HL-60/S4 treated with retinoic acid at 250 ng/mL for 4 days and 3 days (cell line): ENCODE measurements at regions not wholly inside any gene's neighbourhood (a gene's known extent, or its start where the extent isn't known, plus 50 kb on each side); places are given as distances from the start of the nearest gene placed in this dataset.

Experiments
- in situ Hi-C: fragments of 300-500 bp; cut with MboI; formaldehyde crosslinking; loops from 2 replicates; pipeline ENCODE4 v1.7.0; 2022; ENCODE audit warnings: low sequenced_read_pairs

DNA sequence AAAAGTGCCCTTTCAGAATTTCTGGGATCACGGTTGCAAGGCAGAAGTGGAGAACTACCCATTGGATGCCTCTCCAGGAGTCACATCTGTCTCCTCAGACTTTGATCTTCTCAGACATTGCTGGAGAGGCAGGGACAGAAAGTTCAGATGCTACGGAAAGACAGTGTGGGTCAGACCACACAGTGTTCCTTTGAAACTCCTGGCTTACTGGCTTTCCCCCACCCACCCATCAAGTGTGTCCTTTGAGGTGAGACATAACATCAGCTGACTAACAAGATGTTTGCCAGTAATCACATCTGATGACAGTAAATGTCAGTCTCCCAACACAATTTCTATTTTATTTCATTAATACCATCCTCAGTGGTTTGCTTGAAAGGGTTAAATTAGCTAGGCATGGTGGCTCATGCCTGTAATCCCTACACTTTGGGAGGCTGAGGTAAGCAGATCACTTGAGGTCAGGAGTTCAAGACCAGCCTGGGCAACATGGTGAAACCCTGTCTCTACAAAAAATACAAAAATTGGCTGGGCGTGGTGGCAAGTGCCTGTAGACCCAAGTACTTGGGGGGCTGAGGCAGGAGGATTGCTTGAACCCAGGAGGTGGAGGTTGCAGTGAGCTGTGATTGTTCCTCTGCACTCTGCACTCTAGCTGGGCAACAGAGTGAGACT lies 67.2 kb upstream of the SNX9 start:
- in situ Hi-C loops: loop anchor here (10.0 kb wide), 1 partner anchor 119 kb away; no protein-coding TSS in a partner anchor

DNA sequence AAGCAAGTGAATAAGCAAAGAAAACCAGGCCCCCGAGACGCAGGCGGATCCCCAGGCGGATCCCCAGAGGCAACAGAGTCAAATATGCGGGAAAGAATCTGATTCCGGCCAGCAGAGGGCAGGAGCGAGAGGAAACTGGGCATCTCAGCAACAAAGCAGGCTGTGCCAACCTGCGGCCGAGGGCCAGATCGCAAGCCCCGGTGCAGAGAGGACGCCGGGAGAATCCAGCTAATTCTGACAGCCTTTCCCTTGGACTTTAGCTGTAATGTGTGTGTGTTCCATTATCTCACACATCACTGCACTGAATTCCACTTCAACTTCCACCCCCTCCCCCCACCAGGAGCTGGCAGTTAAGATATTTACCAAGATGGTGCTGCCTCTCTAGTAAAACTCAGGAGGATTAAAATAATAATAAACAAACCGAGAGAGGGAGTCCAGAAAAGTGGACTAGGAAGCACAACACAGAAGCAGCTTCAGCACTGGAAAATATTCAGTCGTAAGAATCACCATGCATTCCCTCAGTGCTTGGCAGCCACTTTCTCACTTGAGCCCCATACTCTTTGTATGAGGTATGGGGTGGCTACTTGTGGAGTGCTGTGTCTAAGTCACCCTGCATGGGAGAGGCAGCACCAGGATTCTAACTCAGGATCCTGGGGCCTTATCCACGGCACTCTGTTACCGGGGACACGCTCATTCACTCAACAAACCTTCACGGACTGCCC lies 66.2 kb upstream of the SNX9 start:
- in situ Hi-C loops: loop anchor here (10.0 kb wide), 1 partner anchor 118 kb away; no protein-coding TSS in a partner anchor

DNA sequence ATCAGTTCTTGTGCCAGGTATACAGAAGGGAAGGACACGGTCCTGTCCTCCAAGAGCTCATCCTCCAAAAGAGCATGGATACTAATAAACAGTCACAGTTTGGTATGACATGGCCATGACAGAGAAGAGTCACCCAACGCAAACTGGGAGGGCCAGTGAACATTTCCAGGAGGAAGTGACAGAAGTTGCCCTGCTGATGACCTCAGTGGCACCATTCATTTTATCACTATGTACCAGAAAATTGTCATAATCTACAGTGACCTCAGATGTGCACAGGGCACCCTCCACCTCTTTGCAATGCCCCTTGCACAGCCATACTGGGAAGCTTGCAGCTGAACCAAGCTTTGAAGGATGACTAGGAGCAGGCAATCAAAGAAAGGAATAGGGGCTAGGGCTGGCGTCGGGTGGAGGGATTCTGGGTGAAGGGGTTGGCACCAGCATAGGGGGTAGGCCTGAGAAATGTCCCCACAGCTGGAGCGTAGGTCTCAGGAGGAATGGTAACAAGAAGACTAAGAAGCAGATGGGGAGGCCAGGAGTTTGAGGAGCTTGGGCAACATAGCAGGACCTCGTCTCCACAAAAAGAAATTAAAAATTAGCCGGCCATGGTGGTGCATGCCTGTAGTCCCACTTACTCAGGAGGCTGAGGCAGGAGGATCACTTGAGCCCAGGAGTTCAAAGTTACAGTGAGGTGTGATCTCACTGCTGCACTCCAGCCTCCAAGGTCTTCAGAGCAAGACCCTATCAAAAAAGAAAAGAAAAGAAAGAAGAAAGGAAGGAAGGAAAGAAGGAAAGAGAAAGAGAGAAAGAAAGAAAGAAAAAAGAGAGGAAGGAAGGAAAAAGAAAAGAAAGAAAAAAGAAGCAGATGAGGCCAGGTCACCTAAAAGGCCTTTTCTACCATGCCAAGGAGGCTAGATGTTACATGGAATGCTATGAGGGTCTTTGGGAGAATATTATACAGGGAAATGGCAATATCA lies 65.3 kb upstream of the SNX9 start:
- in situ Hi-C loops: loop anchor here (10.0 kb wide), 1 partner anchor 117 kb away; no protein-coding TSS in a partner anchor

DNA sequence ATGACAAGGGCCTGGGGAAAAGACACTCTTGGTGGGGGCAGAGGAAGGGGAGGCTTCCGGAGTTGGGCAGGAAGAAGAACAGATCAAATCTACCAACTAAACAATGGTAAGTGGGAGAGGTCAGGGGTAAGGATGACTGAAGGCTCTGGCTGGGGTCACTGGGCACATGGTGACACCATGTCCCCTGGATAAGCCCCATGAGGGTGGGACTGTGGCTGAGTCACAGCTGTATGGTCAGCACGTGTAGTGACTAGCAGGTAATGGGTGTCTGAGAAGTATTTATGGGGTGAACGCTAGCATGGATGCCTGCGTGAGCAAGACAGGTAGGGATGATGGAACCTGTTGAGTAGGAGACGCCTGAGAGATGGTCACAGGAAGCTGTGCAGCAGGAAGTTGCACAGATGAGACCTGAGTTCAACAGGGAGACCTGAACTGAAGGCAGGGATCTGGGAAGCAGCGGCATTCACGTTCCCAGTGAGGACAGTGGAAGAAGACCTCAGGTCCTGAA lies 64.5 kb upstream of the SNX9 start:
- in situ Hi-C loops: loop anchor here (10.0 kb wide), 1 partner anchor 116 kb away; no protein-coding TSS in a partner anchor

DNA sequence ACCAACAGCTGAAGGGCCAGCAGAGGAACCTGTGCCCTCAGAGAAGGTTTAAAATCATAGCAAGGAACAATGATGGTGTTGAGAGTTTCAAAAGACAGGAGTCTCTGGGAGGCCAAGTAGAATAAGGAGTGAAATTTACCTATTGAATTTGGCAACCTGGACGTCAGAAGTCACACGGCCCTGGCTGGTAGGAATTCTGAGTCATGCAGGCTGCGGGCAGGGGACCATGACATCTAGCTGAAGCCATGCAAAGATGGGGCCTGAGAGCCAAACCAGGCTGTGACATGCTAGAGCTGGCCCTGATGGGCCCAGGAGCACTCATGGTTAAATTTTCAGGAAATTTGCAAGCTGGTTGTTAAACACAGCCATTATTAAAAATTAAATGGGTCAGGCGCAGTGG lies 64.0 kb upstream of the SNX9 start:
- in situ Hi-C loops: loop anchor here (10.0 kb wide), 1 partner anchor 116 kb away; no protein-coding TSS in a partner anchor

DNA sequence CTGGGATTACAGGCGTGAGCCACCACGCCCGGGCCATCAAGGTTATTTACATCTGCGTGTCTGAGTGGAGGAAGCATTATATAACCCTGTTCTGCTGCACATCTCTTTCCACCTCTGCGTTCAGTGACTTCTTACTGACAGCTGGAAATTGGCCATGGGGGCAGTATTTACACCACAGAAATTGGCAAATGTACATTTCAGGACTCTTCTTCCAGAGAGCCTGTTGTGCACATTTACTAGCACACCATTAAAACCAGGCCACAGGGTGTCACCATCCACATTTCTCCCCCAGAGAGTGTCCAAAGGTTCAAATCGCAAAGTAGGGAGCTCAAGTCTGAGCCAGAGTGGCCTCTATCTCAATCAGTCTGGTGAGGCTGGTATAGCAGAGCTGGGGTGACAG lies 62.9 kb upstream of the SNX9 start:
- in situ Hi-C loops: no loop called here

DNA sequence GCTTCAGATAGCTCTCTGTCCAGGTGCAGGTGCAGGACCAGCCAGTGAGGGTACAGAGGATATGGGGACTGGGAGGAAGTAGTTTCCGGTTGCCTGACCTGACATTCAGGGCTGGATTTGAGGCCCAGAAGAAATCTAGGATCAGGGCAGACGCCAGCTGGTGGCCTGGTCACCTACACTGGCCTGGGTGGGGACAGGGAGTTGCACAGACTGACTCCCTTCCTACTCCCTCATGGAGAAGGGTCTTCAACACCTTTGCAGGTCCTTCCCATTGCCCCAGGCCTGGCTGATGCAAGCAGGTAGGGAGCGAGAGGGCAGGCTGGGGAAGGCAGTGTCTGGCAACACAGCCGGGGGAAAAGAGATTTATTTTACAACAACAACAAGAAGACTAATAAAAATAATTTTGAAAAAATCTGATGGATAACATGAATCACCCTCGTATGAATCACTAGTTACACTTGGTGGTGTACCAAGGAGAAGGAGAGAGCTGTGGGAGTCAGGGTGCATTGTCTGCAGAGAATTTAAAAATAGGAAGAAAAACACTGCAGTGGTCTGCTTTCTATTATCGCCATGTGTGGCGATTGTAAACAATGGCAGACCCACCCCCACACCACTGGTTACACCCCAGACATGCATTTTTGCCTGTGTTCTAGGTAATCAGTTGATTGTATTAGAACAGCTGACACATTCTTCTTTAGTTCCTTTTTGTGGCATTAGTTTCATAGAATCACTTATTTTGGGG lies 62.3 kb upstream of the SNX9 start:
- in situ Hi-C loops: no loop called here

DNA sequence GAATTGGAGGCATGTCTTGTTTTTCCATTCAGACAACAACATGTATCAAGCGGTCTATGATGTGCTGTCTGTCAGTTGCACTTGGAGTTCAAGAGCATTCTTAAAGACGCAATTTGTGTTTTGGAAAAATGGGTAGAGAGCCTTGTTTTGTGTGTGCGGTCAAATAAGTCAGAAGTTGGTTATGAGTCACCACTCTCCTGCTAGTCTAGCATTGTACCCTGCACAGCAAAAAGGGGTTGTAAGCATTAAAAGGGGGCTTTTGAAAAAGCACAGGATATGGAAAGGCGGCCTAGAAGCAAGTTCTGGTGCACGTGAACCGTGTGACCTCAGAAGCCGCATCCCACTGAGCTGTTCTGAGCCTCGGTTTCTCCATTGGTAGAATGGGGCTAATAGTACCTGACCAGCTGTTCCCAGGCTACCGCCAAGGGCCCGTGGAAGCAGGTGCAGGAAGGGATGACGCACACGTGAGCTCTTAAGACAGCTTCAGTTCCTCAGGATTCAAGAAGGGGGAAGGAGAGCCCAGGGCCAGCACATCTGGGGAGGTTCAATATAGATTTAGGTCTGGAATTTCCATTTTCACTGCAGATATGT lies 61.6 kb upstream of the SNX9 start:
- in situ Hi-C loops: no loop called here

DNA sequence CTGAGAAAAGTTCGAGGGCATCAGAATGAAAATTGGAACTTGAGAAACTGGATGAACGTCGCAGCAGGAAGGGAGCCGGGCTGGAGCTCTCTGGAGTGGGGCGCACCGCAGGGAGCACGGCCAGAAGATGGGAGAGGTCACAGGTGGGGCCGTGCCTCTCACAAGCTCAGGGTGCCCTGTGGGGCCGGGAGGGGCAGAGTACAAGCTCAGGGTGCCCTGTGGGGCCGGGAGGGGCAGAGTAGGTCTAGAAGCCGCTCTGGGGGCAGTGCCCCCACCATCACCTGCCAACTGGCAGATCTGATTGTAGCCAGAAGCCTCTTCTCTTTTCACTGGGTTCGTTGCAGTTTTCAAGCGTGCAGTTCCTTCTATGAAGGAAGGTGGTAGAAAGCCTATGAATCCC lies 61.1 kb upstream of the SNX9 start:
- in situ Hi-C loops: no loop called here

DNA sequence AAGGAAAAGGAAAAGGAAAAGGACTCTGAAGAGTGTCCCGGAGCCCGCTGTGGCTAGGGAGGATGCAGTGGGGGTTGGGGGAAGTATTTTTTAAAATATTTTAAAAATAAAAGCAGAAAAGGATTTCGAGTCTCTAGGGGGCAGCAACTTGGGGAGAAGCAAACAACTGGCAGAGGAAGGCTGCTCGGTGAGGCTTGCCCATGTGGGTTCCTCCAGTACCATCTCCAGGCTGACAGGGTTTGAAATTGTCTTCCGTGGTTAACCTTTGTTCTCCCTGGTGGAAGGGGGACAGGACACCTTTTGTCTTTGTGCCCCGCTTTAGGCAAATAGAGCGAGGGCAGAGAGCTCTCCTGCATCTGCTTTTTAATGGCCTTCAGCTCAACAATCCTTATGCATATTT lies 60.4 kb upstream of the SNX9 start:
- in situ Hi-C loops: no loop called here

DNA sequence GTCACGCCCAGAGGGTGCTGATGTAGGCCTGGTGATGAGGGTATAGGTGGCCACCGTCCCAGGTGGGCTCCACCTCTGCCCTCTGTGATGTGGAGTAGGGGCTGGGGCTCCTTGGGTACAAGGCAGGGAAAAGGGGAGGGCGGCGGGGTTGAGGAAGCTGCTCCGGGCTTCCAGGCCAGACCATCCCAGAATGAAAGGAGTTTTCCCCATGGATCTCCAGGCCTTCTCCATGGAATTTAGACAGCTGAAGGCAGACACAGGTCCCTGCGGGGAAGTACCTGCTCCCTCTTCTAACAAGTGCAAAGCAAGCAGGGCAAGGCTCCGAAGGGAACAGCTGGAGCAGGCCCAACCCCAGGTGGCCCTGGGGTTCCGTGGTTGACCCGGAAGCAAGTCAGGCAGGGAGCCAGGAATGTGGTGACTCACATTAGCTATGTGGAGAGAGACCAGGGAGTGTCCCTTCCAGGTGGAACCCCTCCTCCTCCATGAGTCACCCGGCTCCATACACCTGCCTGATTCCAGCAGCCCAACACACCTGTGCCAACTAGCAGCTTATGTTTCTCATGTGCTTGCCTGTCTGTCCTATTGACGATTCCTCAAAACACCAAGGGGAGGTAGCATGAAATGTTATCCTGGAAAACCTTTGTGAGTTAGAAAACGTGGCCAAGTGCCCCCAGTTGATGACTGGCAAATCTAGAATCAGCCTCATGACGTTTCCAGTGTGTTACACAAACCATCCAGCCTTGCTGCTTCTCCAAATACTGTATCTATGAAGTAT lies 59.7 kb upstream of the SNX9 start:
- in situ Hi-C loops: no loop called here

DNA sequence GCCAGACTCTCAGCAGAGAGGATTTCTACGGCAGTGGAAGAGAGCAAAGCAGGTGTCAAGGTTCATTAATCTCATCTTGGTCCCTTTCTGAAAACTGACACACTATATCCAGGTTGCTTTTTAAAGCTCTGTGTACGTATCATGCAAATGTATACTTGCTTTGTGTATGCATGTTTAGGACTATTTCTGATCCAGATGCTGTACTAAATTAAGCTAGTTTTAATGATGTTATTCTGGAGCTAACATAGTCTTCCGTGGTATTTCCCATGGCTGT lies 59.2 kb upstream of the SNX9 start:
- in situ Hi-C loops: no loop called here

DNA sequence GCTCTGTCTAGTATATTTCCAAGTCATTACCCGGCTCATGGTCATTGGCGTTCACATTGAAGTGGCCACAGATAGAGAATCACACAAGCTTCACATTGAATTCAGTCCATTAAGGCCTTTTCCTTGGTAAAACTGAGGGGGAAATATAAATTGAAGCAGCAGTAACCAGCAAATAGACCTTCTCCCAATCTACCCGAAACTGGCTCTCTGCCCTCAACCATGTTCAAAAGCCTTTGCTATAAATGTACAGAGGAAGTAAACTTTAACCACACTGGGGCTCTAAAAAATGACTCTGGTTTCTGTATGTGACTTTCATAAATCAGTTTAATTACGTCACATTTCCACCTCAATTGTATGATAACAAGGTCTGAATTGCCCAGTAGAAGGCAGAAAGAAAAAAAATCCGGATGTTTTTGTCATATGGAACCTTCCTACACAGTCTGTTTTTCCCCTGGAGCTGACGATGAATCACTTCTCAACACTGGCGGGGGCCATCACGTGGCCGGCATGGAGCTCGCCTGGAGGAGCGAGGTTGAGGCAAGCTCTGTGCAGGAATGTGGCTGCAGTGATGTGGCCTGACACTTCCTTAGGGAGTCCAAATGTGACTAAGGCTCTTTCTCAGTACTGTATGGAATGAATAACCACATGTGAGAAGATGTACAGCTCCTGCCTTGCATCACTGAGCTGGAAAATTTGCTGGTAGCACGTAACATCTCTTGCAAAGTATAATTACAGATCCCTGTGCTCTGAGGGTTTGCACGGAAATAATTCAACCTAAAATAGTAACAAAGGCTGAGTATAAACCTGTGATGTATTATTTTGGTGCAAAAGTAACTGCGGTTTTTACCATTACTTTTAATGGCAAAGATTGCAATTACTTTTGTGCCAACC lies 58.6 kb upstream of the SNX9 start:
- in situ Hi-C loops: no loop called here

DNA sequence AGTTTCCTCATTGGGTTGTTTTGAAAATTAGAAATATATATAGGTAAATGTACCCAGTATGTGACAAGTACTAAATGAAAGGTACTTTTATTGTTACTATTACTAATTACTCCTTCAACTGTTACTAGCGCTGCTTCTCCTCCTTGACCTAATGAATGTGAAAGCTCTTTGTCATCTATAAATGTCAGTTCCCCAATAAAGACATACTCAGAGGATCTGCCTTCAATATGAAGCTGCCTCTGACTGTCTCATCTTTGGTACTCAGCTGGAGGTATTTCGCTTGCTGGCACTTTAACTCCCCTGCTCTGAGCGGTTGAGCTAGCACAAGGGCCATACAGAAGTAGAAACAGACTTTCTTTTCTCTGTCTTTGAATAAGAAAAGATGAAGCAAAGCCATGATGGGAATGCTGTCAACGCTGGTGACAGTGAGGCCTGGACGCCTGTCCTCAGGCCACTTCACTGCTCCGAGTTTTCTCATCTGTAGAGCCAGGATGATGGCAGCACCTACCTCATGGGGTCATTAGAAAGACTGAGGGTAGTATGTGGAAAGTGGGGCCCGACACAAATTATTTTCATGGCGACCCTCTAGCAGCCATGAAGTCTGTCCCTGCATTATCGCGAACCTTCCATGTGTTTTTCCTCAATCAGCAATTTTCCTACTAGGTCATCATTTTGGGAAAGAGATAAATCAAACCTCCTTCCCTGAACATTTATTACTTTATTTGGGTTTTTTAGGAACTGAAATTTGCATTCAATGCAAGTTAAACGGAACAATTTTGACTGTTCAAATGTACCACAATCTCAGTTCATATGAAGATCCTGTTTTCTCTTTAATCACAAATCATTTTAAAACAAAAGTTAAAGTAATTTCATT lies 55.9 kb upstream of the SNX9 start:
- in situ Hi-C loops: no loop called here

DNA sequence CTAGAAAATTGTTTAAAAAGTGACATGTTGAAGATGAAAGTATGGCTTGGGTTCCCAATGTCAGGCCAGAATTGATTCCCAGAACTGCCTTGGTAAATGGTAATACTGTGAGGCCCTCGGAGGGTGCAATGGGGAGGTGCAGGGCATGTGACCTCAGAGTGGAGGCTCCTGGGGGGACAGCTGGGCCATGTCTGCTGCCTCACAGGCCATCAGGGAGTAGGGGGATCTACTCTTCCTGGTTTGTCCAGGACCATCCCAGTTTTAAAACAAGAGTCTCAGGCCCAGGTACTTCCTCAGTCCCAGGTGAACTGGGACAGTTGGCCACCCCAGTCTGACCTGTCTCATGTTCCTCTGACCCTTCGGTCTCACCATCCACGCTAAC lies 55.3 kb upstream of the SNX9 start:
- in situ Hi-C loops: no loop called here

DNA sequence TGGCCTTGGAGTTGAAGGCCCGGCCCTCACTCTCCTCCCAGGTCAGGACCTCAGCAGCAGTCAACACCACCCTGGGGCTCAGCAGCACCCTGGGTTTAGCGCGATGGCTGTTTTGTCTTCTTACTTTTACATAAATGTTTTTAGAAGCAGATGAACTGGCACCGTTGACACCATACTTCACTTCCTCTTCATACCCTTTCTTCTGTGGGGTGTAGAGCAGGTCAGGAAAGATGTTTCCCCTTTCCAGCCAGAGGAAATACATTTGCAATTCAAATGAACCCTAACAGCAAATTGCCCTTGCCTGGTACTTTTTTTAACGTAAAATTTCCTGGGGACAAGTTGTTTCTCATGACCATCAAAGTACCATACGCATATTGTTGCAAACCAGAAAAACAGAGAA lies 54.7 kb upstream of the SNX9 start:
- in situ Hi-C loops: no loop called here

DNA sequence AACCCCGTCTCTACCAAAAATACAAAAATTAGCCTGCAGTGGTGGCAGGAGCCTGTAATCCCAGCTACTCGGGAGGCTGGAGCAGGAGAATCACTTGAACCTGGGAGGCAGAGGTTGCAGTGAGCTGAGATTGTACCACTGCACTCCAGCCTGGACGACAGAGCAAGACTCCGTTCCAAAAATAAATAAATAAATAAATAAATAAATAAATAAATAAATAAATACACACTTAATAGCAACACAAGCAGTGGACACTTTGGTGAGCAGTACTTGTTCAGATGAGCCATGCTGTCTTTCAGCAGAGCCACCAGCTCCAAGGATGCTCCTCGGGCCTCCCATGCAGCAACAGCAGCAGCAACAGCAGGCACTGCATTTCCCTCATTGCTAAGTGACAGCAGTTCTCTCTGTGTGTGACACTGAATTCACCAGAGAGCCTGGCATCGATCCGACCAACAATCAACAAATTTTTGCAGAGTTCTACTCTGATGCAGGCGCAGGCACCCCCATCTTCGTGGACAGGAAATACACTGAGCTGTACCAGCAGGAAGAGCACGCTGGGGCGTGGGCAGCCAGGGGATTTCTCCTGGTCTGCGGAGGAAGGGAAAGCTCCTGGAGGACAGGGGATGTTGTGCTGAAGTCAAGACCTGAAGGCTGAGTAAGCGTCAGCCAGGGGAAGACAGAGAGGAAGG lies 54.0 kb upstream of the SNX9 start:
- in situ Hi-C loops: no loop called here
